CD4-positive, alpha-beta T cell (primary cell): ENCODE measurements at regions not wholly inside any gene's neighbourhood (a gene's known extent, or its start where the extent isn't known, plus 50 kb on each side); places are given as distances from the start of the nearest gene placed in this dataset.

ENCODE experiments used
- ATAC-seq: fragments of 200-7000 bp; cut with Tn5 transposase; one replicate; pipeline ENCODE4 v1.10.0; 2022; ENCODE audit warnings: mild to moderate bottlenecking; ENCODE audit not compliant: poor library complexity
- CTCF ChIA-PET: fragments of 350-600 bp; sonication (Branson Sonifier 250); formaldehyde crosslinking; loops from one replicate; lab custom pipeline; 2021; ENCODE audit warnings: antibody characterized with exemption, inconsistent platforms; lab: Charles Lee
- POLR2A ChIA-PET: fragments of 350-600 bp; sonication (Branson Sonifier 250); formaldehyde crosslinking; loops from one replicate; lab custom pipeline; 2021; ENCODE audit warnings: antibody characterized with exemption, inconsistent platforms; lab: Charles Lee
- DNase-seq, 14 experiments: peaks; one replicate each; pipeline ENCODE4 v3.0.0-alpha.2; 2013 to 2020; ENCODE audit warnings: mixed read lengths in 2 of 14
- H3K27ac ChIP-seq, 2 donors: one replicate each; pipeline versions ENCODE4 v1.5.1 to v1.7.0; 2013; ENCODE audit warnings: low read length in 2 of 2, low read depth in 1 of 2, mild to moderate bottlenecking in 1 of 2
- H3K27me3 ChIP-seq, 2 experiments: 1 replicate in 1 of 2; 2 replicates in 1 of 2; pipeline versions ENCODE4 v1.6.1 to v1.7.0; 2013; ENCODE audit warnings: low read length in 2 of 2, control low read depth in 1 of 2, mild to moderate bottlenecking in 1 of 2, moderate library complexity in 1 of 2; ENCODE audit not compliant: insufficient read depth in 2 of 2, control insufficient read depth in 1 of 2
- H3K36me3 ChIP-seq: one replicate; pipeline ENCODE4 v1.6.1; 2013; ENCODE audit warnings: low read length, control low read depth; ENCODE audit not compliant: insufficient read depth
- H3K4me1 ChIP-seq: one replicate; pipeline ENCODE4 v1.6.1; 2013; ENCODE audit warnings: low read length, control low read depth; ENCODE audit not compliant: insufficient read depth
- H3K4me3 ChIP-seq: one replicate; pipeline ENCODE4 v1.5.1; 2013; ENCODE audit warnings: mild to moderate bottlenecking, low read length, moderate library complexity
- H3K9me3 ChIP-seq, 2 experiments: 1 replicate in 1 of 2; 2 replicates in 1 of 2; pipeline versions ENCODE4 v1.6.1 to v1.7.0; 2013; ENCODE audit warnings: low read length in 2 of 2, mild to moderate bottlenecking in 2 of 2, control low read depth in 1 of 2, moderate library complexity in 1 of 2; ENCODE audit not compliant: control insufficient read depth in 1 of 2, insufficient read depth in 1 of 2
- H3K27ac Mint-ChIP-seq: one replicate; pipeline ENCODE4 v1.8.0; 2020; ENCODE audit warnings: mixed read lengths
- H3K27me3 Mint-ChIP-seq: one replicate; pipeline ENCODE4 v1.8.0; 2021; ENCODE audit warnings: mixed read lengths
- H3K36me3 Mint-ChIP-seq: one replicate; pipeline ENCODE4 v1.8.0; 2021; ENCODE audit warnings: low read depth, mixed read lengths
- H3K4me1 Mint-ChIP-seq: one replicate; pipeline ENCODE4 v1.8.0; 2021; ENCODE audit warnings: low read depth, mixed read lengths
- H3K4me3 Mint-ChIP-seq: one replicate; pipeline ENCODE4 v1.8.0; 2020; ENCODE audit warnings: mild to moderate bottlenecking, mixed read lengths
- H3K9me3 Mint-ChIP-seq: one replicate; pipeline ENCODE4 v1.8.0; 2020; ENCODE audit warnings: mixed read lengths
- CTCF ChIP-seq: fragments of 200-600 bp; IDR thresholded peaks from one replicate; pipeline ENCODE4 v1.8.0; 2022; ENCODE audit warnings: antibody characterized with exemption, mild to moderate bottlenecking
- intact Hi-C, 2 experiments: fragments of 100-400 bp; cut with DNase I in 1 of 2; cut with micrococcal nuclease in 1 of 2; formaldehyde crosslinking; loops; one replicate each; pipeline versions ENCODE4 v1.15.1 to v1.9.0; 2023 to 2025; cut with DNase I, micrococcal nuclease

GRCh38 chr2:52974127-52974526 lies 793.5 kb upstream of the CHAC2 start:
- no peak for DNase-seq
- Histone ChIP-seq H3K9me3 (peaks cover 0 to 4% of the 10 kb centered on the region in 2 experiments), H3K27me3 (no peaks in the 10 kb centered on the region), H3K4me1 (no peaks in the 10 kb centered on the region), H3K36me3 (no peaks in the 10 kb centered on the region), H3K27ac (no peak overlapping the region), H3K4me3 (no peak overlapping the region)
- Mint-ChIP-seq H3K9me3 (no peaks in the 10 kb centered on the region), H3K27ac (no peak overlapping the region), H3K4me3 (no peak overlapping the region), H3K27me3 (no peaks in the 10 kb centered on the region), H3K36me3 (no peaks in the 10 kb centered on the region), H3K4me1 (no peaks in the 10 kb centered on the region)
- POLR2A ChIA-PET, result no interaction called here
- no peak for ATAC-seq
- CTCF ChIA-PET, result no interaction called here
- no peak for TF ChIP-seq CTCF
- intact Hi-C loops, result no loop called here

- ATAC-seq, result no peak
- no peaks in the 10 kb centered on the region for H3K36me3 Mint-ChIP-seq
- H3K9me3 Mint-ChIP-seq, result no peaks in the 10 kb centered on the region
- no peak overlapping the region for H3K27ac ChIP-seq
- no peaks in the 10 kb centered on the region for H3K36me3 ChIP-seq
- no peak overlapping the region for H3K4me3 ChIP-seq
- H3K4me1 Mint-ChIP-seq, result no peaks in the 10 kb centered on the region
- H3K27ac Mint-ChIP-seq, result no peak overlapping the region
- no peak for TF ChIP-seq CTCF
- CTCF ChIA-PET, result no interaction called here
- DNase-seq, result no peak
- H3K4me3 Mint-ChIP-seq, result no peak overlapping the region
- POLR2A ChIA-PET, result no interaction called here
- no peaks in the 10 kb centered on the region for H3K27me3 Mint-ChIP-seq
- no peaks in the 10 kb centered on the region for H3K27me3 ChIP-seq
- H3K4me1 ChIP-seq, result no peaks in the 10 kb centered on the region
- peaks cover 0 to 4% of the 10 kb centered on the region in 2 experiments for H3K9me3 ChIP-seq
- intact Hi-C loops, result no loop called here
Measured at GRCh38 chr2:52970642-52971041, 797.0 kb upstream of the CHAC2 start.

GRCh38 chr2:52968043-52968442 lies 799.6 kb upstream of the CHAC2 start:
- H3K36me3 Mint-ChIP-seq, result no peaks in the 10 kb centered on the region
- H3K4me1 Mint-ChIP-seq, result no peaks in the 10 kb centered on the region
- Histone ChIP-seq H3K27me3 (no peaks in the 10 kb centered on the region), H3K9me3 (peaks cover 0 to 4% of the 10 kb centered on the region in 2 experiments), H3K36me3 (no peaks in the 10 kb centered on the region), H3K27ac (no peak overlapping the region), H3K4me1 (no peaks in the 10 kb centered on the region), H3K4me3 (no peak overlapping the region)
- DNase-seq (no peak), ATAC-seq (no peak)
- ChIA-PET POLR2A (no interaction called here), CTCF (no interaction called here)
- intact Hi-C loops, result no loop called here
- H3K27me3 Mint-ChIP-seq, result no peaks in the 10 kb centered on the region
- no peak overlapping the region for H3K27ac Mint-ChIP-seq
- no peaks in the 10 kb centered on the region for H3K9me3 Mint-ChIP-seq
- no peak overlapping the region for H3K4me3 Mint-ChIP-seq
- no peak for TF ChIP-seq CTCF
